ENCODE measurements at regions not wholly inside any gene's neighbourhood (a gene's known extent, or its start where the extent isn't known, plus 50 kb on each side); places are given as distances from the start of the nearest gene placed in this dataset.

DNA sequence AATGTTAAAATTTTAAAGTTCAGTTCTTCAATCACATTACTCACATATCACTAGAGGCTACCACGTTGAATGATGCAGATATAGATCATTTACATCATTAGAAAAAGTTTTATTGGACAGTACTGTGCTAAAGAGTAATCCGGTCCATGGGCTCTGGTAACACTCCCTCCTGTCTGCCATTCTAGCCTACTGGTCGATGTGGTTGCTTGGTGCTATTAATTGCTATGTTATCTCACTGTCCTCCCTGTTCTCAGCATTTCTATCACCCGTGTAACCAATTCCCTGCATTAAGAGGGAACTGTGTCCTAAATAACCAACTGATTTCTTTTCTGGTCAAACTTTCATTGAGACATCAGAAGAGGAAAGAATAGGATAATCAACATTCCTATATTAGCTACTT, 347.5 kb upstream of the RBMS3 start:
- H3K27ac Mint-ChIP-seq, result no peak overlapping the region
- intact Hi-C loops (cut with micrococcal nuclease), result loop anchor here (10.0 kb wide), 2 partner anchors 1421 to 1821 kb away; no protein-coding TSS in a partner anchor
- H3K4me1 Mint-ChIP-seq (ENCODE audit: low read depth), result peaks cover 53% of the 10 kb centered on the region

DNA sequence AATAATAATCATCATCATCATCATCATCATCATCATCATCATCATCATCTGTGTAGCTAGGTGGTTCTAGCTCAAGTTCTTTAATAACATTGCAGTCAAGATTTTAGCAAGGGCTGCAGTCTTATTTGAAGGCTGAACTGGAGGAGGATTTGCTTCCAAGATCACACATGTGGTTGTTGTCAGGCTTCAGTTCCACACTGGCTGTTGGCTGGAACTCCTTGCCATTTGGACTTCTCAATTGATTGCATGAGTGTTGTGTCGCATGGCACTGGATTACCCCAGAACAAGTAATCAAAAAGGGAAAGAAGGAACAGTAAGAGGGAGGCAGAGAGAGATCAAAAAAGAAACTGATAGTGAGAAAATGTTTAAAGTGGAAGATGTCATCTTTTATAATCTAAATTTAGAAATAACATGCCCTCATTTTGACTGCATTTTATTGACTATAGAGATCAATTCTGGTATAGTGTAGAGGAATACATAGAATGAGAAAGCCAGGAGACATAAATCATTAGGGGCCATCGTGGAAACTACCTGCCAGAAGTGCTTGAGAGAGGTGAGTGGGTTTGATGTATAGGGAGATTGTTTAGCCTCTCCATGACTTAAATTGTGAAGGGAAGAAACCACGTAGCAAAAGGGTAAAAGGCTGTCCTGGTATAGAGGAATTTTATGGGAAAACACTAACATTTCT, 346.6 kb upstream of the RBMS3 start:
- Mint-ChIP-seq H3K4me3 (peak overlapping the region; percentile 58), H3K36me3 (ENCODE audit: low read depth) (peaks cover 6% of the 10 kb centered on the region), H3K27ac (peak overlapping the region; percentile 62), H3K9me3 (peaks cover 5% of the 10 kb centered on the region), H3K4me1 (ENCODE audit: low read depth) (peaks cover 57% of the 10 kb centered on the region), H3K27me3 (ENCODE audit: insufficient read depth) (no peaks in the 10 kb centered on the region)
- no peak for DNase-seq (ENCODE audit: low spot score)
- intact Hi-C loops (cut with micrococcal nuclease), result loop anchor here (10.0 kb wide), 2 partner anchors 1421 to 1821 kb away; no protein-coding TSS in a partner anchor

More for the DNA sequence above, 347.5 kb upstream of the RBMS3 start:
- no peak overlapping the region for H3K4me3 Mint-ChIP-seq
- DNase-seq (ENCODE audit: low spot score), result no peak
- peaks cover 5% of the 10 kb centered on the region for H3K9me3 Mint-ChIP-seq
- H3K36me3 Mint-ChIP-seq (ENCODE audit: low read depth), result peaks cover 6% of the 10 kb centered on the region
- no peaks in the 10 kb centered on the region for H3K27me3 Mint-ChIP-seq (ENCODE audit: insufficient read depth)

GRCh38 chr3:28935146-28935545, 345.7 kb upstream of the RBMS3 start:
- peaks cover 63% of the 10 kb centered on the region for H3K4me1 Mint-ChIP-seq (ENCODE audit: low read depth)
- intact Hi-C loops (cut with micrococcal nuclease), result loop anchor here (1.0 to 10.0 kb wide), 5 partner anchors 94 to 1820 kb away; no protein-coding TSS in a partner anchor
- peaks cover 6% of the 10 kb centered on the region for H3K36me3 Mint-ChIP-seq (ENCODE audit: low read depth)
- H3K9me3 Mint-ChIP-seq, result peaks cover 5% of the 10 kb centered on the region
- H3K4me3 Mint-ChIP-seq, result peak overlapping the region; percentile 58
- H3K27me3 Mint-ChIP-seq (ENCODE audit: insufficient read depth), result no peaks in the 10 kb centered on the region
- no peak for DNase-seq (ENCODE audit: low spot score)
- peak overlapping the region; percentile 76 for H3K27ac Mint-ChIP-seq

DNA sequence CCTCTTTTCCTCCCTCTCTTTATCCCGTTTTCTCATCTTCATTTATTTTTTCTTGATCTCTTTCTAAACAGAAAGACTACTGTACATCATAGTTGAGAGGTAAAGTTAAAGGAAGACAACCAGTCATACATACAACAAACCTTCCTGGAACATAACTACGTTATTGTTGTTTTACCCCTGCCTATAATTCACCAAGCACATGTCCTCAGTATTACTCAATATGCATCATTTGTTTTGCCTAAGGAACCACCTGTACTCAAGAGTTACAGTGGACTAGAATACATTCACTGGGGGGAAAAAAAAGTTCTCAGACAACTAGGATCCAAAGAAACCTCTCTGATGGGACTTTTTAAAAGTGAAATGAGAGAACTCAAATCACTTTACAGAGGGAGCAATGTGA, 344.7 kb upstream of the RBMS3 start:
- peak overlapping the region; percentile 82 for H3K27ac Mint-ChIP-seq
- peak overlapping the region; percentile 49 for H3K4me3 Mint-ChIP-seq
- peaks cover 2% of the 10 kb centered on the region for H3K27me3 Mint-ChIP-seq (ENCODE audit: insufficient read depth)
- peaks cover 5% of the 10 kb centered on the region for H3K9me3 Mint-ChIP-seq
- intact Hi-C loops (cut with micrococcal nuclease), result loop anchor here (1.0 to 10.0 kb wide), 4 partner anchors 90 to 1819 kb away; no protein-coding TSS in a partner anchor
- no peak for DNase-seq (ENCODE audit: low spot score)
- H3K4me1 Mint-ChIP-seq (ENCODE audit: low read depth), result peaks cover 67% of the 10 kb centered on the region
- H3K36me3 Mint-ChIP-seq (ENCODE audit: low read depth), result peaks cover 3% of the 10 kb centered on the region

GRCh38 chr3:28940530-28940929, 340.3 kb upstream of the RBMS3 start:
- H3K27me3 Mint-ChIP-seq (ENCODE audit: insufficient read depth), result peaks cover 17% of the 10 kb centered on the region
- peak overlapping the region; percentile 32 for H3K4me3 Mint-ChIP-seq
- H3K9me3 Mint-ChIP-seq, result peaks cover 4% of the 10 kb centered on the region
- peaks cover 2% of the 10 kb centered on the region for H3K36me3 Mint-ChIP-seq (ENCODE audit: low read depth)
- H3K4me1 Mint-ChIP-seq (ENCODE audit: low read depth), result peaks cover 38% of the 10 kb centered on the region
- intact Hi-C loops (cut with micrococcal nuclease), result loop anchor here (1.0 to 2.0 kb wide), 5 partner anchors 32 to 746 kb away; no protein-coding TSS in a partner anchor
- peak overlapping the region; percentile 37 for H3K27ac Mint-ChIP-seq
- DNase-seq (ENCODE audit: low spot score), result no peak

DNA sequence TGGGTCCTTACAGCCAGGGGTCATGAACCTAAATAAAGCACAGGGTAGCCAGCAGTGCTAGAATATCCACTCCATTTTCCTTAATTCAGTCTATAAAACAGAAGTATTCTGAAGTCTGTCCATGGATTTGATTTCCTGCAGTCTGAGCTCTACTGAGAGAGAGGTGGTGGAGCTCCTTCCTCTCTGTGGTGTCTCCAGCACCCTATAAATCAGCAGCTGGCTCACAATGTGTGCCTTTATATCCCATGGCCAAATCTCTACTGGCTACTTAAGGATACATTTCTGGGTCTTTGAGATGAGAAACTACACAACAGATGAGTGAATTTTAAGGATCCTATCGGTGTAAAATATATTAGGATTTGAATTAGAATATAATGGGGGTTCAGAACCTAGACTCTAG, 339.9 kb upstream of the RBMS3 start:
- intact Hi-C loops (cut with micrococcal nuclease), result loop anchor here (1.0 to 2.0 kb wide), 5 partner anchors 32 to 746 kb away; no protein-coding TSS in a partner anchor
- Mint-ChIP-seq H3K27ac (no peak overlapping the region), H3K4me3 (no peak overlapping the region), H3K36me3 (ENCODE audit: low read depth) (peaks cover 6% of the 10 kb centered on the region), H3K27me3 (ENCODE audit: insufficient read depth) (peaks cover 22% of the 10 kb centered on the region), H3K4me1 (ENCODE audit: low read depth) (peaks cover 34% of the 10 kb centered on the region), H3K9me3 (peaks cover 9% of the 10 kb centered on the region)
- no peak for DNase-seq (ENCODE audit: low spot score)

DNA sequence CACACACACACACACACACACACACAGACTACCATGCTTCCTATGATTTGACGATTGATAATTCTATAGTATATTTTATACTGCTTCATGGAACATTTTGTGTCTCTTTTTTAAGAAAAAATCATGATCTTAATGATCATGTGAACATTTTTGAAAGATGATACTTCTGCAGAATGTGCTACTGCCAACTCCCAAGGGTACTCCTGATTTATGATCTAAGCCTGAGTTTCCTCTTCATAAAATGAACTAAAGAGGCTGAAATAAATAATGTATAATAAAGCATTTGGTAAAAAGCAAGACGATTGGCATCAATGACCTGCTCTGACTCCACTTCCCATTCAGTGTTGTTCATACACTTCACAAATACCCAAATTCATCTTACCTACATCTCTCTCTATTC, 333.8 kb upstream of the RBMS3 start:
- DNase-seq (ENCODE audit: low spot score), result no peak
- intact Hi-C loops (cut with micrococcal nuclease), result no loop called here
- Mint-ChIP-seq H3K27ac (no peak overlapping the region), H3K9me3 (peaks cover 15% of the 10 kb centered on the region), H3K4me1 (ENCODE audit: low read depth) (no peaks in the 10 kb centered on the region), H3K36me3 (ENCODE audit: low read depth) (peaks cover 6% of the 10 kb centered on the region), H3K27me3 (ENCODE audit: insufficient read depth) (peaks cover 22% of the 10 kb centered on the region), H3K4me3 (no peak overlapping the region)

DNA sequence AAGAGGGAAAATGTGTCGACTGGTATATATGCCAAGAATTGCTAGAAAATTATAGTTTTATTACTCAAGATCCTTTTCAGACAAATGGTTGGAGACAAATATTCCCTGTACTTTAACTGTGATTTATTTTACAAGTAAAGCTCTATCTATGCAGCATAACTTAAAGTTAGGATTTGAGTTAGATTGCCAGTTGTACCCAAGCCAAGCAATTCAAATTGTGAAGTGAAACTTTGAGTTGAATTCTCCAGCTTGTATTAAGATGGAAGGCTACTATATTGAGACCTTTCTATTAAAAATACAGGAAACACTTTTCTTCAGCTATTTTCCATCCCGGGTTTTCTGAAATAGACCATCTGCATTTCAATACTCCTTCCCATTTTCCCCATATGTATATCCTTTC, 333.1 kb upstream of the RBMS3 start:
- H3K9me3 Mint-ChIP-seq, result peaks cover 22% of the 10 kb centered on the region
- intact Hi-C loops (cut with micrococcal nuclease), result no loop called here
- DNase-seq (ENCODE audit: low spot score), result no peak
- peaks cover 22% of the 10 kb centered on the region for H3K27me3 Mint-ChIP-seq (ENCODE audit: insufficient read depth)
- no peaks in the 10 kb centered on the region for H3K4me1 Mint-ChIP-seq (ENCODE audit: low read depth)
- peaks cover 6% of the 10 kb centered on the region for H3K36me3 Mint-ChIP-seq (ENCODE audit: low read depth)
- H3K27ac Mint-ChIP-seq, result no peak overlapping the region
- H3K4me3 Mint-ChIP-seq, result no peak overlapping the region

GRCh38 chr3:28948685-28949084, 332.2 kb upstream of the RBMS3 start:
- intact Hi-C loops (cut with micrococcal nuclease), result no loop called here
- no peaks in the 10 kb centered on the region for H3K4me1 Mint-ChIP-seq (ENCODE audit: low read depth)
- H3K27ac Mint-ChIP-seq, result no peak overlapping the region
- no peak overlapping the region for H3K4me3 Mint-ChIP-seq
- peaks cover 14% of the 10 kb centered on the region for H3K27me3 Mint-ChIP-seq (ENCODE audit: insufficient read depth)
- DNase-seq (ENCODE audit: low spot score), result no peak
- H3K9me3 Mint-ChIP-seq, result peaks cover 31% of the 10 kb centered on the region
- peaks cover 5% of the 10 kb centered on the region for H3K36me3 Mint-ChIP-seq (ENCODE audit: low read depth)

GRCh38 chr3:28949580-28949979, 331.3 kb upstream of the RBMS3 start:
- Mint-ChIP-seq H3K4me3 (no peak overlapping the region), H3K36me3 (ENCODE audit: low read depth) (peaks cover 5% of the 10 kb centered on the region), H3K4me1 (ENCODE audit: low read depth) (no peaks in the 10 kb centered on the region), H3K27ac (no peak overlapping the region), H3K27me3 (ENCODE audit: insufficient read depth) (peaks cover 13% of the 10 kb centered on the region), H3K9me3 (peaks cover 32% of the 10 kb centered on the region)
- no peak for DNase-seq (ENCODE audit: low spot score)
- intact Hi-C loops (cut with micrococcal nuclease), result no loop called here

DNA sequence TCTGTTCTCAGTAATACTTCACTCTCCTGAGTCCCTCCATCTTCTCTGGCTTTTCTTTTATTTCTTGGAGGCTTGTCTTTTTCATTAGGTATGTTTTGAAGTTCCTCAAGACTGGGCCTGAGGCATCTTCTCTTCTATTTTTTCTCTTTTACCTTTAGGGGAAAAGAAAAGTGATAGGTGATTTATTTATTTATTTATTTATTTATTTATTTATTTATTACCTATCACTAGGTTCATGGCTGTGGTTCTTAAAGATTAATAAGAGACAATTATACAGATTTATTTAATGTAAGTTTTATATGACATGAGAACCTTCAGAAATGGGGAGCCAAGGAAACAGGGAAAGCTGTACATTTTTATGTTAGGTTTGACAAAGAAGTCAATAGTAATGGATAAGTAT, 330.3 kb upstream of the RBMS3 start:
- Mint-ChIP-seq H3K36me3 (ENCODE audit: low read depth) (peaks cover 3% of the 10 kb centered on the region), H3K27ac (no peak overlapping the region)

GRCh38 chr3:28951772-28952556, 328.9 kb upstream of the RBMS3 start:
- Mint-ChIP-seq H3K27me3 (ENCODE audit: insufficient read depth) (no peaks in the 10 kb centered on the region), H3K4me3 (no peak overlapping the region), H3K27ac (no peak overlapping the region)

More for the DNA sequence above, 330.3 kb upstream of the RBMS3 start:
- DNase-seq (ENCODE audit: low spot score), result no peak
- H3K4me3 Mint-ChIP-seq, result no peak overlapping the region
- intact Hi-C loops (cut with micrococcal nuclease), result no loop called here
- H3K9me3 Mint-ChIP-seq, result peaks cover 32% of the 10 kb centered on the region
- no peaks in the 10 kb centered on the region for H3K4me1 Mint-ChIP-seq (ENCODE audit: low read depth)
- H3K27me3 Mint-ChIP-seq (ENCODE audit: insufficient read depth), result peaks cover 6% of the 10 kb centered on the region

GRCh38 chr3:28958656-28959055, 322.2 kb upstream of the RBMS3 start:
- Mint-ChIP-seq H3K9me3 (peaks cover 6% of the 10 kb centered on the region), H3K36me3 (ENCODE audit: low read depth) (no peaks in the 10 kb centered on the region), H3K27ac (no peak overlapping the region), H3K27me3 (ENCODE audit: insufficient read depth) (no peaks in the 10 kb centered on the region), H3K4me3 (no peak overlapping the region), H3K4me1 (ENCODE audit: low read depth) (no peaks in the 10 kb centered on the region)
- no peak for DNase-seq (ENCODE audit: low spot score)
- intact Hi-C loops (cut with micrococcal nuclease), result no loop called here

More at GRCh38 chr3:28951772-28952556, 328.9 kb upstream of the RBMS3 start:
- peaks cover 25% of the 10 kb centered on the region for H3K9me3 Mint-ChIP-seq
- intact Hi-C loops (cut with micrococcal nuclease), result no loop called here
- no peaks in the 10 kb centered on the region for H3K36me3 Mint-ChIP-seq (ENCODE audit: low read depth)
- no peaks in the 10 kb centered on the region for H3K4me1 Mint-ChIP-seq (ENCODE audit: low read depth)
- no peak for DNase-seq (ENCODE audit: low spot score)
